ENCODE measurements at regions not wholly inside any gene's neighbourhood (a gene's known extent, or its start where the extent isn't known, plus 50 kb on each side); places are given as distances from the start of the nearest gene placed in this dataset.

DNA sequence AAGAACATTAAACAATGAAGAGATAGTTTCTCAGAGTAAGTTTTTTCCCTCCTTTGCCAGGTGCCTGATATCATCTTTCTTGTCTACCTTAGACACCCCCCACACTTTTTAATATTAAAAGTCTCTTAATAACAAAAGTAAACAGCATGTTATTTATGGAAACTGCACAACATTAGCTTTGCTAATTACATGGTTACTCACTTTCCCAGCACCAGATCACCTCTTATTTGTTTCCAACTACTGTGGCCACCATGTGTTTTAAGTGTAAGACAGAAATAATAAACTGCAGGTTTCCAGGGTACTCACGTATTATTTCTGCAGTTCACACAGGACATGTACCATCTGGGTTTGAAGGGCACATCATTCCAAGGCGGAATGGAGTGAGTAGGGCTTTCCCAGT lies 125.0 kb downstream of the TRMT11 start:
- TF ChIP-seq, protein P1, sequence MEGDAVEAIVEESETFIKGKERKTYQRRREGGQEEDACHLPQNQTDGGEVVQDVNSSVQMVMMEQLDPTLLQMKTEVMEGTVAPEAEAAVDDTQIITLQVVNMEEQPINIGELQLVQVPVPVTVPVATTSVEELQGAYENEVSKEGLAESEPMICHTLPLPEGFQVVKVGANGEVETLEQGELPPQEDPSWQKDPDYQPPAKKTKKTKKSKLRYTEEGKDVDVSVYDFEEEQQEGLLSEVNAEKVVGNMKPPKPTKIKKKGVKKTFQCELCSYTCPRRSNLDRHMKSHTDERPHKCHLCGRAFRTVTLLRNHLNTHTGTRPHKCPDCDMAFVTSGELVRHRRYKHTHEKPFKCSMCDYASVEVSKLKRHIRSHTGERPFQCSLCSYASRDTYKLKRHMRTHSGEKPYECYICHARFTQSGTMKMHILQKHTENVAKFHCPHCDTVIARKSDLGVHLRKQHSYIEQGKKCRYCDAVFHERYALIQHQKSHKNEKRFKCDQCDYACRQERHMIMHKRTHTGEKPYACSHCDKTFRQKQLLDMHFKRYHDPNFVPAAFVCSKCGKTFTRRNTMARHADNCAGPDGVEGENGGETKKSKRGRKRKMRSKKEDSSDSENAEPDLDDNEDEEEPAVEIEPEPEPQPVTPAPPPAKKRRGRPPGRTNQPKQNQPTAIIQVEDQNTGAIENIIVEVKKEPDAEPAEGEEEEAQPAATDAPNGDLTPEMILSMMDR (conservative IDR thresholded peaks at IDR 0.05; ENCODE audit: low read depth, low read length): no peak
- no peak for TF ChIP-seq EZH2phosphoT487 (IDR thresholded peaks at IDR 0.05; ENCODE audit: borderline replicate concordance, low read length)
